ENCODE measurements at regions not wholly inside any gene's neighbourhood (a gene's known extent, or its start where the extent isn't known, plus 50 kb on each side); places are given as distances from the start of the nearest gene placed in this dataset.
"Not testable (repeated sequence)": the region's sequence is repeated elsewhere in the genome, so short reads cannot be mapped to it uniquely, and the experiment has no call there.

- DNase-seq (ENCODE audit: low read depth), result no peak
Observed at GRCh38 chr4:115228851-115229250, 115.4 kb upstream of the NDST4 start.

GRCh38 chr4:115222061-115222460, 108.6 kb upstream of the NDST4 start:
- no peak for DNase-seq (ENCODE audit: low read depth)

GRCh38 chr4:115219862-115220261, 106.4 kb upstream of the NDST4 start:
- DNase-seq (ENCODE audit: low read depth), result no peak

GRCh38 chr4:115219315-115219860, 106.0 kb upstream of the NDST4 start:
- DNase-seq (ENCODE audit: low read depth), result no peak

- DNase-seq (ENCODE audit: low read depth), result no peak
Observed at GRCh38 chr4:115215935-115216334, 102.5 kb upstream of the NDST4 start.

- DNase-seq (ENCODE audit: low read depth), result no peak
Observed at GRCh38 chr4:115213716-115214115, 100.3 kb upstream of the NDST4 start.

GRCh38 chr4:115201042-115201330, 87.6 kb upstream of the NDST4 start:
- DNase-seq (ENCODE audit: low read depth), result no peak

- DNase-seq (ENCODE audit: low read depth), result not testable (repeated sequence)
Observed at GRCh38 chr4:115200201-115201041, 87.0 kb upstream of the NDST4 start.

GRCh38 chr4:115194612-115195011, 81.2 kb upstream of the NDST4 start:
- not testable (repeated sequence) for DNase-seq (ENCODE audit: low read depth)

GRCh38 chr4:115190529-115190928, 77.1 kb upstream of the NDST4 start:
- DNase-seq (ENCODE audit: low read depth), result no peak

GRCh38 chr4:115187136-115187535, 73.7 kb upstream of the NDST4 start:
- DNase-seq (ENCODE audit: low read depth), result no peak

GRCh38 chr4:115179438-115180062, 66.1 kb upstream of the NDST4 start:
- DNase-seq (ENCODE audit: low read depth), result not testable (repeated sequence)

GRCh38 chr4:115178687-115179086, 65.3 kb upstream of the NDST4 start:
- DNase-seq (ENCODE audit: low read depth), result not testable (repeated sequence)

- DNase-seq (ENCODE audit: low read depth), result no peak
Observed at GRCh38 chr4:115171220-115171619, 57.8 kb upstream of the NDST4 start.

- no peak for DNase-seq (ENCODE audit: low read depth)
Observed at GRCh38 chr4:115165503-115165902, 52.1 kb upstream of the NDST4 start.
